HG03139 (cell line): ENCODE measurements at regions not wholly inside any gene's neighbourhood (a gene's known extent, or its start where the extent isn't known, plus 50 kb on each side); places are given as distances from the start of the nearest gene placed in this dataset.
"Not testable (repeated sequence)": the region's sequence is repeated elsewhere in the genome, so short reads cannot be mapped to it uniquely, and the experiment has no call there.

ENCODE experiments used
- ATAC-seq: cut with Tn5 transposase; IDR thresholded peaks from one replicate; pipeline ENCODE4 v1.9.1; 2021; ENCODE audit not compliant: unreplicated experiment

DNA sequence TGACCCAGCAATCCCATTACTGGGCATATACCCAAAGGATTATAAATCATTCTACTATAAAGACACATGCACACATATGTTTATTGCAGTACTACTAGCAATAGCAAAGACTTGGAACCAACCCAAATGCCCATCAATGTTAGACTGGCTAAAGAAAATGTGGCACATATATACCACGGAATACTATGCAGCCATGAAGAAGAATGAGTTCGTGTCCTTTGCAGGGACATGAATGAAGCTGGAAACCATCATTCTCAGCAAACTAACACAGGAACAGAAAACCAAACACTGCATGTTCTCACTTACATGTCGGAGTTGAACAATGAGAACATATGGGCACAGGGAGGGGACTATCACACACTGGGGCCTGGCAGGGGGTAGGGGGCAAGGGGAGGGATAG is 183.0 kb downstream of the HACE1 start:
- ATAC-seq = not testable (repeated sequence)

DNA sequence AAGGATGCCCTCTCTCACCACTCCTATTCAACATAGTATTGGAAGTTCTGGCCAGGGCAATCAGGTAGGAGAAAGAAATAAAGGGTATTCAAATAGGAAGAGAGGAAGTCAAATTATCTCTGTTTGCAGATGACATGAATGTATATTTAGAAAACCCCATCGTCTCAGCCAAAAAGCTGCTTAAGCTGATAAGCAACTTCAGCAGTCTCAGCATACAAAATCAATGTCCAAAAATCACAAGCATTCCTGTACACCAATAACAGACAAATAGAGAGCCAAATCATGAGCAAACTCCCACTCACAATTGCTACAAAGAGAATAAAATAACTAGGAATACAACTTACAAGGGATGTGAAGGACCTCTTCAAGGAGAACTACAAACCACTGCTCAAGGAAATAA is 184.6 kb downstream of the HACE1 start:
- ATAC-seq = not testable (repeated sequence)

GRCh38 chr6:104673078-104673477 is 186.6 kb downstream of the HACE1 start:
- not testable (repeated sequence) for ATAC-seq

DNA sequence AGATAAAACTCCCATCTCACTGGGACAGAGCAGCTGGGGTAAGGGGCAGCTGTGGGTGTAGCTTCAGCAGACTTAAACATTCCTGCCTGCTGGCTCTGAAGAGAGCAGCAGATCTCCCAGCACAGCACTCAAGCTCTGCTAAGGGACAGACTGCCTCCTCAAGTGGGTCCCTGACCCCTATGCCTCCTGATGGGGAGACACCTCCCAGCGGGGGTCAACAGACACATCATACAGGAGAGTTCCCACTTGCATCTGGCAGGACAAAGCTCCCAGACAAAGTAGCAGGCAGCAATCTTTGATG is 188.2 kb downstream of the HACE1 start:
- not testable (repeated sequence) for ATAC-seq

- not testable (repeated sequence) for ATAC-seq
Measured at GRCh38 chr6:104670834-104671590, 188.7 kb downstream of the HACE1 start.

GRCh38 chr6:104669483-104669882 is 190.2 kb downstream of the HACE1 start:
- no peak for ATAC-seq

- ATAC-seq = no peak
Measured at GRCh38 chr6:104656235-104656634, 203.5 kb downstream of the HACE1 start.

DNA sequence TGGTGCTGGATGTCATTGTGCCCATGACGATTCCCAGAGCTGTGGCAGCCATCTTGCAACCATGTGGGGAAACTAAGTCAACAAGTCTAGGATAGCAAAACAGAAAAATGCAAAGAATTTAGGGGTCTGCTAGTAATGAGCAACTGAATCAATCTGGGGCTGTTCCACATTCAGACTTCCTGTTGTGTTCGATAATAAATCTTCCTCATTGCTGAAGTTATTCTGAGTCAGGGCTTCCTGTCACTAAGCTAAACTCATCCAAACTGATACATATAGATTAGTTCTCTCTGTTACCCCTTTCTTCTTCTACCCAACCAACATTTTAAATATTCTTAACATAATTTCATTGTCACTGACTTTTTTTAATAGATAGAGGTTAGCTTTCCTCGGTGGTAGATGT is 205.9 kb downstream of the HACE1 start:
- no peak for ATAC-seq

- ATAC-seq = no peak
Measured at GRCh38 chr6:104648347-104648746, 211.4 kb downstream of the HACE1 start.

DNA sequence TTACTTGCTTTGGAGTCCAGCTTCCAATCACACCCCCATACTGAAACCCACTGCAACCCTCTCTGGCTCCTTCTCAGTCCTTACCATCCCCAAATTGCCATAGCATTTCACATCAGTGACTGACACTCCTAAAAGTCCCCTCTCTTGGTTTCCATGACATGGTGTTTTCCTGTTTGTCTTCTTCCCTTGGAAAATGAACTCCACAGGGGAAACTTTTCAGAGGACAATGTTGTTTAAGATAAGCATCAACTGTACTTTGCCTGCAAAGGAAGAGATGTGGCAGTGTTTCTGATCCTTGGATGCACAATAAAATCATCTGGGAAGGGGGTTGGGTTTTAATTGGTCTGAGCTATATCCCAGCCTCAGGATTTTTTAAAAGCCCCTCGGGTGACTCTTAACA is 214.9 kb downstream of the HACE1 start:
- ATAC-seq = no peak

DNA sequence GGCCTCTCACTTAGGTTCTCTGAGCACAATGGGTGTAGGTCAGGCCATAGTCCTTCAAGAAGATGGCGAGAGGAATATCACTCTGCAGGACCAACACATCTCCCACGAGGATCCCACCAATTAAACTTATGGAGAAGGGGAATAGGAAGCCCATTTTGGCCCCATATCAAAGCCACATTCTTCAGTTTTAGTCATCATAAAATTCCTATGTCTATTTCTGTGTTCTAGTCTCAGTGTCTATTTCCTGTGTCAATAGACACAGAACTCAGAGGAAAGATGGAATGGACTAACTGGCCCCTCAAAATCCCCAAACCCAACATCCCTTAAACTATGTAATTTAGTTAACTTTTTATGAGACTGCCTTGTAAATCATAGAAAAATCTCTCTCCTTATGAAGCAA is 216.8 kb downstream of the HACE1 start:
- ATAC-seq = no peak

- ATAC-seq = no peak
Measured at GRCh38 chr6:104640761-104641160, 219.0 kb downstream of the HACE1 start.

DNA sequence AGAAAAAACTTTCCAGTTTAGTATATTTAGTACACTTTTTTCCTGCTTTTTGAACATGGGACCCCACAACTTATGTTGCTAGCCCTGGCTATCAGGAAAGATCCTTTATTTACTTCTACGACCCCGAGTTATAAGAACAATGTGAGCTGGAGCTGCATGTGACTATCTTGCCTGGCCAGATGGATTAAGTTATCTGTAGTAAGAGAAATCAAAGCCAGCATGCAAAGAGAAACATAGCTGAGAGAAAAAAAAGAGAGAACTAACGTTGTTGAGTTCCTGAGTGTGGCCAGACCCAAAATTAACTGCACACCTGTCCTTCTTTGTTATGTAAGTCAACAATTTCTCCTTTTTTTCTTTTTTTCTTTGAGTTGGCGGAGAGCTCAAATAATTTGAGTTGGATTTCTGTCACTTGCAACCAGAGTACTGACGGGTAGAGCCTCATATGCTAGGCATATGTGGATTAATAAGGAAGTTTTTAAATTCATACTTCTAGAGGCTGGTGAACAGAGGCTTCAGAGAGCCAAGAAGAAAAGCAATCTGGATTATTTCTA is 219.5 kb downstream of the HACE1 start:
- ATAC-seq = no peak

DNA sequence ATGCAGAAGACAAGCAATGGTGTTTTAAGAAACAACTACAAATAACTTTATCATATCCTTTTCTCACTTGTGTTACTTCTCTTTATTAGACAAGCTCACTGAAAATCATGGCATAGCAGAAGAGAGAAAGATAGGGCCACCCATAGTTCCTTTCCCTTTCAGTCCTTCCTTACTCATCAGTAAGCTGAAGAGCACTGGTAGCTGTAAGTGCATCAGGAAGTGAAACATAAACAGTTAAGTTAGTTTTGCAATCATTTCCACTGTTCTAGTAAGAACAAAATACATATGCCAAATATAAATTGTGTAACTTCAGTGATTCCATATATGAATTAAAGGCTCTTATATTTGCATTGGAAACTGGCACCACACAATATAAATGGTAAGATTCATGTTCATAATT is 220.1 kb downstream of the HACE1 start:
- peak; percentile 83 for ATAC-seq

- ATAC-seq = no peak
Measured at GRCh38 chr6:104638841-104639290, 220.9 kb downstream of the HACE1 start.

DNA sequence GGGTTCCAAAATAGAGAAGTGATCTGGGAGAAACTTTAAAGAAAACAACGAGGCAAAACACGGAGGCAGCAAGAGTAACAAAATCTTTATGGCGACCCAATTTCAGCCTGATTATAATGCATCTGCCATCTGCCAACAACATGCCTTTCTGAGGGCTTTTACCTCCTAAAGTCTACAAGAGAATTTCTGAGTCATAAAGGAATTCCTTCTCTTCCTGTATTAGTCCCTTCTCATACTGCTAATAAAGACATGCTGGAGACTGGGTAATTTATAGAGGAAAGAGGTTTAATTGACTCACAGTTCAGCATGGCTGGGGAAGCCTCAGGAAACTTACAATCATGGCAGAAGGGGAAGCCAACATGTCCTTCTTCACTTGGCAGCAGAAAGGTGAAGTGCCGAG is 226.6 kb downstream of the HACE1 start:
- ATAC-seq = no peak

- no peak for ATAC-seq
Measured at GRCh38 chr6:104632588-104632987, 227.1 kb downstream of the HACE1 start.

DNA sequence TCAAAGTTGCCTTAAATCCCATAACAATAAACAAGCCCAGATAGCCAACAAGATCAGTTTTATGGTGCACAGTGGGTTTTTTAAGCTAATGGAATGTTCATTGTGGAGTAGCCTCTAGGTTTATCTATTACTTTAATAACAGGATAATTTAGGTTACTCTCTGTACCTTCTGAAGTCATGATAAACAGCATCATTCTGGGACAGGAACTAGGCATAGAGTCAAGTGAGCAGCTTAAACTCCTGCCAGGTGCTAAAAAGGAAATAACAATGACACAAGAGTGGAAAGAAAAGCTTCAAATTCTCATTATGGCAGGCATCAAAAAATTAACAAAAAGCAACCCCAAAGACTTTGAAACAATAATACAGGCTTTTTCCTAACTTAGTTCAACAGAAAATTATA is 228.8 kb downstream of the HACE1 start:
- no peak for ATAC-seq

DNA sequence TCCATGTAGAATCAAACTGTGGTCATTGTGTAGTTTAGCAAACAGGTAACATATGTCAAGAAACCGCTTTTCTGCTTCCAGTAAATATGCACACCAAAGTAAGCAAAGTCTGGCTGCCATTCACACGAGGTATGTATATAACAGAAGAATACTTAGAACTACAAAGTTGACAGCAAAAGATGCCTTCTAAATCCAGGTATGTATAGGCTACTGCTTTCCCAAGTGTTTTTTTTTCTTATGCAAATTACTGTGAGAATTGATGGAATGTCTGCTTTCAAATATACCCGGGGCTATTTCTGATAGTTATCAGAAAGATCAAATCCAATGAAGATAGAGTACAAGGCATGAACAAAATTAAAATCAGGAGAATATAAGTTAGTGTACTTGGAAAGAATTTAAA is 229.2 kb downstream of the HACE1 start:
- no peak for ATAC-seq

- no peak for ATAC-seq
Measured at GRCh38 chr6:104629826-104630225, 229.9 kb downstream of the HACE1 start.

DNA sequence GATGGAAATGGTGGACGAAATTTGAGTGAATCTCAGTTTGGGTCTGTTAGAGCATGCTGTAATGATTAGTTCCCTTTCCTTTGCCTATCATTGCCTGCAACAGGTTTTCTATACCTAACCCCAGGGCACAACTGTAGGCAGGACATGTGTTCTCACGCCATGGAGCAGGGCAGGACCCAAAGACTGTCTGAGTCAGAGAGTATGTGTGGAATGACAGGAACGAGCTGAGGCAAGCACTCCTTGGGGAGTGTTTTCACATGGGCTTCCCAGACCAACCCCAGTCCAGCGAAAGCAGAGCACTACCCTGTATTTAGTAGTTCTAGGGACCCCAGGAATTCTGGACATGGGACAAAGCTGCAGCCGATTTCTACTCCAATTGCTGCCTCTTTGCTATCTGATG is 234.2 kb downstream of the HACE1 start:
- ATAC-seq = no peak

GRCh38 chr6:104623052-104623690 is 236.5 kb downstream of the HACE1 start:
- no peak for ATAC-seq

DNA sequence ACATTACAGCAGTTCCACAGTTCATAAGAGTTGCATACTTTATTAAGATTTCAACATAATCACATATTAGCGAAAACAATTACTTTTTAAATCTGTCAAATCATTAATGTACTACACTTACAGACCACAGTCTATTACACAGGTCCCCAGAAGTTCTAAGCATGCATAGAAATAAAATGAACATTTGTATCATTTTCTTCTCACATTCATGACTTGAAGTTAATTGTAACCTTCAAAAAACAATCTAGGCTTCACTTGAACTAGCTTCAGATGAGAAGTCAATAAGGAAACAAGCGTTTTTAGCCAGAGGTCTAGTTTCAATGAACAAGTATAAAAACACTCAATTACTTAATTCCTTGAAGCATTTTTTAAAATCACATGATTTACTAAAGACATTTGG is 238.3 kb downstream of the HACE1 start:
- ATAC-seq = no peak
